ENCODE measurements at regions not wholly inside any gene's neighbourhood (a gene's known extent, or its start where the extent isn't known, plus 50 kb on each side); places are given as distances from the start of the nearest gene placed in this dataset.

DNA sequence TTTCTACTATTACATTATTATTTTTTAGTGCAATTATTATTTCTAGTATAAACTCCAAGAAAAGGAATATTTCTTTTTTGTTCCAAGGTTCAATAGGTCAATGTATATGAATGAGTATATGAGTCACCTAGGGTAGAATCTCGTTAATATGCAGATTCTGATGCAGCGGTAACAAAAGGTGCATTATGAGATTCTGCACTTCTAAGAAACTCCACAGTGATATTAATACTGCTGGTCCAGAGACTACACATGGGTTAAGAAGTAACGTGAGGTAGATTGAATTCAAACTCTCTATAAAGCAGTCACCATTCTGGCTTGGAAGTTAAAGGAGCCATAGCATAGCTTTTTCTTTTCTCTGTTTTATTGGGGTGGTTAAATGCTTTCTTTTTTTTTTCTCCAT, 596.2 kb upstream of the TBL1XR1 start:
- no peak for TF ChIP-seq HMGA2 (CRISPR knock-in tag; IDR thresholded peaks at IDR 0.05)
- TF ChIP-seq, protein P1, sequence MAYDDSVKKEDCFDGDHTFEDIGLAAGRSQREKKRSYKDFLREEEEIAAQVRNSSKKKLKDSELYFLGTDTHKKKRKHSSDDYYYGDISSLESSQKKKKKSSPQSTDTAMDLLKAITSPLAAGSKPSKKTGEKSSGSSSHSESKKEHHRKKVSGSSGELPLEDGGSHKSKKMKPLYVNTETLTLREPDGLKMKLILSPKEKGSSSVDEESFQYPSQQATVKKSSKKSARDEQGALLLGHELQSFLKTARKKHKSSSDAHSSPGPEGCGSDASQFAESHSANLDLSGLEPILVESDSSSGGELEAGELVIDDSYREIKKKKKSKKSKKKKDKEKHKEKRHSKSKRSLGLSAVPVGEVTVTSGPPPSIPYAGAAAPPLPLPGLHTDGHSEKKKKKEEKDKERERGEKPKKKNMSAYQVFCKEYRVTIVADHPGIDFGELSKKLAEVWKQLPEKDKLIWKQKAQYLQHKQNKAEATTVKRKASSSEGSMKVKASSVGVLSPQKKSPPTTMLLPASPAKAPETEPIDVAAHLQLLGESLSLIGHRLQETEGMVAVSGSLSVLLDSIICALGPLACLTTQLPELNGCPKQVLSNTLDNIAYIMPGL (CRISPR knock-in tag; IDR thresholded peaks at IDR 0.05) = no peak
- TF ChIP-seq, protein P2, sequence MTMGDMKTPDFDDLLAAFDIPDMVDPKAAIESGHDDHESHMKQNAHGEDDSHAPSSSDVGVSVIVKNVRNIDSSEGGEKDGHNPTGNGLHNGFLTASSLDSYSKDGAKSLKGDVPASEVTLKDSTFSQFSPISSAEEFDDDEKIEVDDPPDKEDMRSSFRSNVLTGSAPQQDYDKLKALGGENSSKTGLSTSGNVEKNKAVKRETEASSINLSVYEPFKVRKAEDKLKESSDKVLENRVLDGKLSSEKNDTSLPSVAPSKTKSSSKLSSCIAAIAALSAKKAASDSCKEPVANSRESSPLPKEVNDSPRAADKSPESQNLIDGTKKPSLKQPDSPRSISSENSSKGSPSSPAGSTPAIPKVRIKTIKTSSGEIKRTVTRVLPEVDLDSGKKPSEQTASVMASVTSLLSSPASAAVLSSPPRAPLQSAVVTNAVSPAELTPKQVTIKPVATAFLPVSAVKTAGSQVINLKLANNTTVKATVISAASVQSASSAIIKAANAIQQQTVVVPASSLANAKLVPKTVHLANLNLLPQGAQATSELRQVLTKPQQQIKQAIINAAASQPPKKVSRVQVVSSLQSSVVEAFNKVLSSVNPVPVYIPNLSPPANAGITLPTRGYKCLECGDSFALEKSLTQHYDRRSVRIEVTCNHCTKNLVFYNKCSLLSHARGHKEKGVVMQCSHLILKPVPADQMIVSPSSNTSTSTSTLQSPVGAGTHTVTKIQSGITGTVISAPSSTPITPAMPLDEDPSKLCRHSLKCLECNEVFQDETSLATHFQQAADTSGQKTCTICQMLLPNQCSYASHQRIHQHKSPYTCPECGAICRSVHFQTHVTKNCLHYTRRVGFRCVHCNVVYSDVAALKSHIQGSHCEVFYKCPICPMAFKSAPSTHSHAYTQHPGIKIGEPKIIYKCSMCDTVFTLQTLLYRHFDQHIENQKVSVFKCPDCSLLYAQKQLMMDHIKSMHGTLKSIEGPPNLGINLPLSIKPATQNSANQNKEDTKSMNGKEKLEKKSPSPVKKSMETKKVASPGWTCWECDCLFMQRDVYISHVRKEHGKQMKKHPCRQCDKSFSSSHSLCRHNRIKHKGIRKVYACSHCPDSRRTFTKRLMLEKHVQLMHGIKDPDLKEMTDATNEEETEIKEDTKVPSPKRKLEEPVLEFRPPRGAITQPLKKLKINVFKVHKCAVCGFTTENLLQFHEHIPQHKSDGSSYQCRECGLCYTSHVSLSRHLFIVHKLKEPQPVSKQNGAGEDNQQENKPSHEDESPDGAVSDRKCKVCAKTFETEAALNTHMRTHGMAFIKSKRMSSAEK (CRISPR knock-in tag; IDR thresholded peaks at IDR 0.05; ENCODE audit: borderline replicate concordance) = no peak
- TF ChIP-seq, protein P3, sequence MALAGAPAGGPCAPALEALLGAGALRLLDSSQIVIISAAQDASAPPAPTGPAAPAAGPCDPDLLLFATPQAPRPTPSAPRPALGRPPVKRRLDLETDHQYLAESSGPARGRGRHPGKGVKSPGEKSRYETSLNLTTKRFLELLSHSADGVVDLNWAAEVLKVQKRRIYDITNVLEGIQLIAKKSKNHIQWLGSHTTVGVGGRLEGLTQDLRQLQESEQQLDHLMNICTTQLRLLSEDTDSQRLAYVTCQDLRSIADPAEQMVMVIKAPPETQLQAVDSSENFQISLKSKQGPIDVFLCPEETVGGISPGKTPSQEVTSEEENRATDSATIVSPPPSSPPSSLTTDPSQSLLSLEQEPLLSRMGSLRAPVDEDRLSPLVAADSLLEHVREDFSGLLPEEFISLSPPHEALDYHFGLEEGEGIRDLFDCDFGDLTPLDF (CRISPR knock-in tag; IDR thresholded peaks at IDR 0.05) = no peak
- TF ChIP-seq, protein P4, sequence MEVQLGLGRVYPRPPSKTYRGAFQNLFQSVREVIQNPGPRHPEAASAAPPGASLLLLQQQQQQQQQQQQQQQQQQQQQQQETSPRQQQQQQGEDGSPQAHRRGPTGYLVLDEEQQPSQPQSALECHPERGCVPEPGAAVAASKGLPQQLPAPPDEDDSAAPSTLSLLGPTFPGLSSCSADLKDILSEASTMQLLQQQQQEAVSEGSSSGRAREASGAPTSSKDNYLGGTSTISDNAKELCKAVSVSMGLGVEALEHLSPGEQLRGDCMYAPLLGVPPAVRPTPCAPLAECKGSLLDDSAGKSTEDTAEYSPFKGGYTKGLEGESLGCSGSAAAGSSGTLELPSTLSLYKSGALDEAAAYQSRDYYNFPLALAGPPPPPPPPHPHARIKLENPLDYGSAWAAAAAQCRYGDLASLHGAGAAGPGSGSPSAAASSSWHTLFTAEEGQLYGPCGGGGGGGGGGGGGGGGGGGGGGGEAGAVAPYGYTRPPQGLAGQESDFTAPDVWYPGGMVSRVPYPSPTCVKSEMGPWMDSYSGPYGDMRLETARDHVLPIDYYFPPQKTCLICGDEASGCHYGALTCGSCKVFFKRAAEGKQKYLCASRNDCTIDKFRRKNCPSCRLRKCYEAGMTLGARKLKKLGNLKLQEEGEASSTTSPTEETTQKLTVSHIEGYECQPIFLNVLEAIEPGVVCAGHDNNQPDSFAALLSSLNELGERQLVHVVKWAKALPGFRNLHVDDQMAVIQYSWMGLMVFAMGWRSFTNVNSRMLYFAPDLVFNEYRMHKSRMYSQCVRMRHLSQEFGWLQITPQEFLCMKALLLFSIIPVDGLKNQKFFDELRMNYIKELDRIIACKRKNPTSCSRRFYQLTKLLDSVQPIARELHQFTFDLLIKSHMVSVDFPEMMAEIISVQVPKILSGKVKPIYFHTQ (CRISPR knock-in tag; IDR thresholded peaks at IDR 0.05) = no peak
- no peak for TF ChIP-seq CREM (CRISPR knock-in tag; IDR thresholded peaks at IDR 0.05)
- no peak for TF ChIP-seq MXD4 (CRISPR knock-in tag; IDR thresholded peaks at IDR 0.05; ENCODE audit: borderline replicate concordance)
- TF ChIP-seq RELA (CRISPR knock-in tag; IDR thresholded peaks at IDR 0.05; ENCODE audit: borderline replicate concordance) = no peak
- no peak for TF ChIP-seq SMAD3 (CRISPR knock-in tag; IDR thresholded peaks at IDR 0.05; ENCODE audit: borderline replicate concordance)
- TF ChIP-seq, protein P5, sequence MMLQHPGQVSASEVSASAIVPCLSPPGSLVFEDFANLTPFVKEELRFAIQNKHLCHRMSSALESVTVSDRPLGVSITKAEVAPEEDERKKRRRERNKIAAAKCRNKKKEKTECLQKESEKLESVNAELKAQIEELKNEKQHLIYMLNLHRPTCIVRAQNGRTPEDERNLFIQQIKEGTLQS (CRISPR knock-in tag; conservative IDR thresholded peaks at IDR 0.05) = no peak
- TF ChIP-seq ZNF396 (CRISPR knock-in tag; IDR thresholded peaks at IDR 0.05; ENCODE audit: borderline replicate concordance) = no peak
- no peak for TF ChIP-seq GTF2I (CRISPR knock-in tag; conservative IDR thresholded peaks at IDR 0.05)
- no peak for TF ChIP-seq JUN (CRISPR knock-in tag; IDR thresholded peaks at IDR 0.05)
- TF ChIP-seq ETV6 (CRISPR knock-in tag; IDR thresholded peaks at IDR 0.05) = no peak
- Mint-ChIP-seq H3K36me3 (no peaks in the 10 kb centered on the region), H3K4me1 (peaks cover 19% of the 10 kb centered on the region), H3K27me3 (ENCODE audit: low read depth) (no peaks in the 10 kb centered on the region), H3K27ac (no peak overlapping the region), H3K4me3 (no peak overlapping the region), H3K9me3 (no peaks in the 10 kb centered on the region)
- CTCF ChIA-PET = no interaction called here
- DNase-seq (ENCODE audit: low spot score) (no peak), ATAC-seq (no peak)
- POLR2A ChIA-PET = no interaction called here

DNA sequence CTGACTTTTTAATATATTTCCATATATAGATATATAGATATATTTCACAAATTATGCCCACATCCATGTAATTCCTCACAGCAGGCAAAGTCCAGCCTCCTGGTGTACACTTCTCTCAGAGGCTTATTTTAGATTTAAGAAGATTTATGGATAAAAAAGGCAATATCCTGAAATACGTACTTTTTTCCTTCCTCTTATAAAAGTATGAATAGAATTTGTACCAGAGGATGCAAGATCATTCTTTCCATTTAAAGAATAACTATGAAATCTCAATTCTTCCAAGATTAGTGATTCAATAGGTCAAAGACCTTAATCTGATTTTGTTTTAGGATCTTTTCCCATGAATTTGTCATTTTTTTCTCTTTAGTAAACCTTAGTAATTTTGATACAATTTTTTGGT, 597.9 kb upstream of the TBL1XR1 start:
- no peak overlapping the region for H3K4me3 Mint-ChIP-seq
- DNase-seq (ENCODE audit: low spot score) (no peak), ATAC-seq (no peak)
- H3K4me1 Mint-ChIP-seq = peaks cover 15% of the 10 kb centered on the region
- POLR2A ChIA-PET = no interaction called here
- no peak overlapping the region for H3K27ac Mint-ChIP-seq
- CTCF ChIA-PET = no interaction called here
- H3K9me3 Mint-ChIP-seq = no peaks in the 10 kb centered on the region
- H3K36me3 Mint-ChIP-seq = no peaks in the 10 kb centered on the region
- no peaks in the 10 kb centered on the region for H3K27me3 Mint-ChIP-seq (ENCODE audit: low read depth)
- TF ChIP-seq, protein P1 (CRISPR knock-in tag; IDR thresholded peaks at IDR 0.05) = no peak
- TF ChIP-seq, protein P6, sequence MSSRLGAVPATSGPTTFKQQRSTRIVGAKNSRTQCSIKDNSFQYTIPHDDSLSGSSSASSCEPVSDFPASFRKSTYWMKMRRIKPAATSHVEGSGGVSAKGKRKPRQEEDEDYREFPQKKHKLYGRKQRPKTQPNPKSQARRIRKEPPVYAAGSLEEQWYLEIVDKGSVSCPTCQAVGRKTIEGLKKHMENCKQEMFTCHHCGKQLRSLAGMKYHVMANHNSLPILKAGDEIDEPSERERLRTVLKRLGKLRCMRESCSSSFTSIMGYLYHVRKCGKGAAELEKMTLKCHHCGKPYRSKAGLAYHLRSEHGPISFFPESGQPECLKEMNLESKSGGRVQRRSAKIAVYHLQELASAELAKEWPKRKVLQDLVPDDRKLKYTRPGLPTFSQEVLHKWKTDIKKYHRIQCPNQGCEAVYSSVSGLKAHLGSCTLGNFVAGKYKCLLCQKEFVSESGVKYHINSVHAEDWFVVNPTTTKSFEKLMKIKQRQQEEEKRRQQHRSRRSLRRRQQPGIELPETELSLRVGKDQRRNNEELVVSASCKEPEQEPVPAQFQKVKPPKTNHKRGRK (CRISPR knock-in tag; IDR thresholded peaks at IDR 0.05; ENCODE audit: borderline replicate concordance) = no peak
- TF ChIP-seq ZNF138 (CRISPR knock-in tag; conservative IDR thresholded peaks at IDR 0.05) (no peak), NFATC4 (CRISPR knock-in tag; IDR thresholded peaks at IDR 0.05) (no peak), OVOL2 (CRISPR knock-in tag; IDR thresholded peaks at IDR 0.05; ENCODE audit: borderline replicate concordance) (no peak)
- TF ChIP-seq, protein P7, sequence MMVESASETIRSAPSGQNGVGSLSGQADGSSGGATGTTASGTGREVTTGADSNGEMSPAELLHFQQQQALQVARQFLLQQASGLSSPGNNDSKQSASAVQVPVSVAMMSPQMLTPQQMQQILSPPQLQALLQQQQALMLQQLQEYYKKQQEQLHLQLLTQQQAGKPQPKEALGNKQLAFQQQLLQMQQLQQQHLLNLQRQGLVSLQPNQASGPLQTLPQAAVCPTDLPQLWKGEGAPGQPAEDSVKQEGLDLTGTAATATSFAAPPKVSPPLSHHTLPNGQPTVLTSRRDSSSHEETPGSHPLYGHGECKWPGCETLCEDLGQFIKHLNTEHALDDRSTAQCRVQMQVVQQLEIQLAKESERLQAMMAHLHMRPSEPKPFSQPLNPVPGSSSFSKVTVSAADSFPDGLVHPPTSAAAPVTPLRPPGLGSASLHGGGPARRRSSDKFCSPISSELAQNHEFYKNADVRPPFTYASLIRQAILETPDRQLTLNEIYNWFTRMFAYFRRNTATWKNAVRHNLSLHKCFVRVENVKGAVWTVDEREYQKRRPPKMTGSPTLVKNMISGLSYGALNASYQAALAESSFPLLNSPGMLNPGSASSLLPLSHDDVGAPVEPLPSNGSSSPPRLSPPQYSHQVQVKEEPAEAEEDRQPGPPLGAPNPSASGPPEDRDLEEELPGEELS (CRISPR knock-in tag; IDR thresholded peaks at IDR 0.05) = no peak
